HG03175 (cell line): ENCODE measurements at regions not wholly inside any gene's neighbourhood (a gene's known extent, or its start where the extent isn't known, plus 50 kb on each side); places are given as distances from the start of the nearest gene placed in this dataset.
A peak's percentile ranks its signal among the peaks of the same experiment; 100 is the strongest.

ENCODE experiments used
- ATAC-seq: cut with Tn5 transposase; IDR thresholded peaks from one replicate; pipeline ENCODE4 v1.9.1; 2021; ENCODE audit warnings: mild to moderate bottlenecking, moderate library complexity; ENCODE audit not compliant: unreplicated experiment

GRCh38 chr3:70120357-70120966 lies 120.9 kb downstream of the SAMMSON start:
- ATAC-seq = peak; percentile 99

GRCh38 chr3:70127192-70127591 lies 127.7 kb downstream of the SAMMSON start:
- ATAC-seq = no peak

- no peak for ATAC-seq
Measured at GRCh38 chr3:70137366-70137765, 137.8 kb downstream of the SAMMSON start.

- no peak for ATAC-seq
Measured at GRCh38 chr3:70138606-70139005, 139.1 kb downstream of the SAMMSON start.
